GM12878 (cell line): ENCODE measurements at regions not wholly inside any gene's neighbourhood (a gene's known extent, or its start where the extent isn't known, plus 50 kb on each side); places are given as distances from the start of the nearest gene placed in this dataset.

ENCODE experiments used
- ATAC-seq: fragments of 200-7000 bp; cut with Tn5 transposase; 3 replicates; pipeline ENCODE4 v1.9.1; 2020; ENCODE audit warnings: mild to moderate bottlenecking, moderate library complexity
- BruUV-seq: library from RNA; stranded (reverse); fragments of 400-500 nt; replicated peaks from 2 replicates; lab custom pipeline; 2021; lab: Mats Ljungman, UMichigan
- CTCF ChIA-PET: fragments of 300-600 bp; sonication (Branson Sonifier 250); formaldehyde crosslinking; extraction: SDS; loops from one replicate; lab custom pipeline; 2021; ENCODE audit warnings: inconsistent platforms; lab: Yijun Ruan, JAX
- POLR2A ChIA-PET: fragments of 350-600 bp; formaldehyde crosslinking; extraction: SDS; loops from one replicate; lab custom pipeline; 2021; ENCODE audit warnings: inconsistent platforms; lab: Charles Lee
- RAD21 ChIA-PET: fragments of 300-600 bp; sonication (Branson Sonifier 250); formaldehyde crosslinking; loops from one replicate; lab custom pipeline; 2023; ENCODE audit warnings: antibody characterized with exemption; ENCODE audit not compliant: unreplicated experiment; lab: Charles Lee
- SMC1A ChIA-PET: fragments of 300-600 bp; sonication (Branson Sonifier 250); formaldehyde crosslinking; loops from one replicate; lab custom pipeline; 2023; ENCODE audit not compliant: unreplicated experiment, uncharacterized antibody; lab: Charles Lee
- DNase-seq: peaks from one replicate; pipeline ENCODE4 v3.0.0-alpha.2; 2011; ENCODE audit warnings: low read depth, low spot score
- FAIRE-seq: peaks from 3 replicates; lab custom pipeline; 2011; peaks lifted over from hg19 to GRCh38; lab: Jason Lieb, UNC
- H2AFZ ChIP-seq: 2 replicates; pipeline ENCODE4 v1.6.0; 2011; ENCODE audit warnings: low read depth, low read length, control low read depth; ENCODE audit not compliant: control insufficient read depth
- H3K27ac ChIP-seq: 2 replicates; pipeline ENCODE4 v1.5.1; 2011; ENCODE audit warnings: control low read depth; ENCODE audit not compliant: control insufficient read depth, insufficient read depth
- H3K27me3 ChIP-seq, 2 experiments: replicated peaks in 1 of 2; 2 replicates each; pipeline versions ENCODE4 v1.6.0 to v1.6.1; 2011; ENCODE audit warnings: low read length in 1 of 2; ENCODE audit not compliant: control insufficient read depth in 2 of 2, insufficient read depth in 2 of 2
- H3K36me3 ChIP-seq, 2 experiments: 2 replicates each; pipeline ENCODE4 v1.5.1; 2011; ENCODE audit warnings: low read length in 1 of 2; ENCODE audit not compliant: control insufficient read depth in 2 of 2, insufficient read depth in 2 of 2
- H3K4me1 ChIP-seq: 2 replicates; pipeline ENCODE4 v1.6.1; 2011; ENCODE audit warnings: mild to moderate bottlenecking, low read length, moderate library complexity, mixed read lengths; ENCODE audit not compliant: control insufficient read depth, insufficient read depth
- H3K4me2 ChIP-seq: 2 replicates; pipeline ENCODE4 v1.6.0; 2011; ENCODE audit warnings: control low read depth; ENCODE audit not compliant: control insufficient read depth, insufficient read depth
- H3K4me3 ChIP-seq: fragments of 200-600 bp; sonication (generic); 2 replicates; pipeline ENCODE4 v1.5.1; 2016
- H3K79me2 ChIP-seq: 2 replicates; pipeline ENCODE4 v1.6.0; 2011; ENCODE audit warnings: low read length; ENCODE audit not compliant: control insufficient read depth, insufficient read depth
- H3K9ac ChIP-seq: 2 replicates; pipeline ENCODE4 v1.8.0; 2011; ENCODE audit warnings: low read length, control low read depth, mixed read lengths; ENCODE audit not compliant: control insufficient read depth, insufficient read depth
- H3K9me3 ChIP-seq: replicated peaks from 3 replicates; pipeline ENCODE4 v1.5.1; 2011; ENCODE audit warnings: mild to moderate bottlenecking, low read length; ENCODE audit not compliant: control insufficient read depth, insufficient read depth
- H4K20me1 ChIP-seq: 2 replicates; pipeline ENCODE4 v1.6.0; 2011; ENCODE audit not compliant: control insufficient read depth, insufficient read depth
- EP300 ChIP-seq, 2 experiments: fragments of 150-350 bp in 1 of 2; IDR thresholded peaks; 2 replicates each; pipeline ENCODE4 v1.6.1; 2011 to 2012; ENCODE audit warnings: low read depth in 2 of 2, low read length in 2 of 2, borderline replicate concordance in 1 of 2, improper control_type of control experiment in 1 of 2, inconsistent platforms in 1 of 2; ENCODE audit not compliant: control insufficient read depth in 1 of 2
- ETV6 ChIP-seq, 2 experiments: fragments of 450-650 bp in 1 of 2; IDR thresholded peaks in 1 of 2; conservative IDR thresholded peaks in 1 of 2; 2 replicates each; pipeline ENCODE4 v1.6.1; 2014; ENCODE audit warnings: antibody characterized with exemption in 1 of 2, borderline replicate concordance in 1 of 2, low read depth in 1 of 2, mild to moderate bottlenecking in 1 of 2, moderate library complexity in 1 of 2
- IKZF1 ChIP-seq: fragments of 450-650 bp; conservative IDR thresholded peaks from 2 replicates; pipeline ENCODE4 v1.6.1; 2017; ENCODE audit warnings: antibody characterized with exemption, mild to moderate bottlenecking
- MEF2B ChIP-seq: fragments of 450-650 bp; IDR thresholded peaks from 2 replicates; pipeline ENCODE4 v1.6.1; 2018; ENCODE audit warnings: mild to moderate bottlenecking, moderate library complexity; ENCODE audit not compliant: partially characterized antibody, poor library complexity, severe bottlenecking
- SUPT20H ChIP-seq: IDR thresholded peaks from 2 replicates; pipeline ENCODE4 v1.6.1; 2011; ENCODE audit warnings: low read depth, mild to moderate bottlenecking, low read length, moderate library complexity, borderline replicate concordance; ENCODE audit not compliant: control insufficient read depth
- WRNIP1 ChIP-seq: IDR thresholded peaks from 2 replicates; pipeline ENCODE4 v1.6.1; 2011; ENCODE audit warnings: low read depth, low read length, improper control_type of control experiment, borderline replicate concordance
- WGBS: methylation state at CpG from one replicate; pipeline ENCODE4 v1.1.6; 2016; ENCODE audit warnings: low lambda C conversion rate; ENCODE audit not compliant: insufficient replicate concordance, insufficient coverage; ENCODE audit errors: missing lambda C conversion rate; 5-methylcytosine and 5-hydroxymethylcytosine counted together
- in situ Hi-C: fragments of 300-500 bp; cut with MboI; formaldehyde crosslinking; loops from 9 replicates; pipeline ENCODE4 v1.14.3; 2018; ENCODE audit warnings: mixed read lengths
- intact Hi-C: fragments of 100-400 bp; cut with micrococcal nuclease; formaldehyde crosslinking; loops from one replicate; pipeline ENCODE4 v1.14.2; 2022; ENCODE audit not compliant: unreplicated experiment
- TF ChIP-seq, protein P1 (sequence below): fragments of 450-650 bp; IDR thresholded peaks from 2 replicates; pipeline ENCODE4 v1.6.1; 2017; ENCODE audit warnings: mild to moderate bottlenecking, moderate library complexity
- TF ChIP-seq, protein P2 (sequence below): IDR thresholded peaks from 2 replicates; pipeline ENCODE4 v1.6.1; 2012; ENCODE audit warnings: mild to moderate bottlenecking, low read depth, low read length

DNA sequence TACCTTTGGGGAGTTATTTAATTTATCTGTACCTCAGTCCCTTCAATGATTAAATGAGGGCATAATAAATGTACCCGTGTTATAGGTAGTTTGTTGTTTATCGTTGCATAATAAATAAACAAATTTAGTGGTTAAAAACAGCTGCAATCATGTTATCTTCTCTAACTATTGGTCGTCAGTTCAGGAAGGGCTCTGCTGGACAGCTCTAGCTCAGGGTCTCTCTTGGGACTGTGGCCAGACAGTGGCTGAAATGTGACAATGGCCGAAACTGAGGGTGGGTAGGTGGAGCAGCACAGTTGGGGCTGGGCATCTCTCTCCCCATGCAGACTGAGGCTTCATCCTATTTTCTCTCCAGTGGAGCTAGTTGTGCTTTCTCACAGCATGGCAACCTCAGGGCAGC, 632.1 kb upstream of the HS6ST1 start:
- WGBS: 7% methylated on average over 4 of the region's 4 CpGs

More for the DNA sequence above, 632.1 kb upstream of the HS6ST1 start:
- RAD21 ChIA-PET: no interaction called here
- no peak overlapping the region for H3K4me3 ChIP-seq
- H3K27ac ChIP-seq: no peak overlapping the region
- FAIRE-seq (no peak), ATAC-seq (no peak), DNase-seq (no peak)
- H3K79me2 ChIP-seq: no peaks in the 10 kb centered on the region
- intact Hi-C loops (no loop called here), in situ Hi-C loops (no loop called here)
- H2AFZ ChIP-seq: no peak overlapping the region
- no peak for TF ChIP-seq SUPT20H
- TF ChIP-seq MEF2B: no peak
- no peak for TF ChIP-seq EP300 (IDR thresholded peaks at IDR 0.05; ENCODE audit: borderline replicate concordance in 1 of 2, control insufficient read depth in 1 of 2, low read depth in 2 of 2, low read length in 2 of 2)
- no peak for TF ChIP-seq IKZF1
- TF ChIP-seq, protein P1, sequence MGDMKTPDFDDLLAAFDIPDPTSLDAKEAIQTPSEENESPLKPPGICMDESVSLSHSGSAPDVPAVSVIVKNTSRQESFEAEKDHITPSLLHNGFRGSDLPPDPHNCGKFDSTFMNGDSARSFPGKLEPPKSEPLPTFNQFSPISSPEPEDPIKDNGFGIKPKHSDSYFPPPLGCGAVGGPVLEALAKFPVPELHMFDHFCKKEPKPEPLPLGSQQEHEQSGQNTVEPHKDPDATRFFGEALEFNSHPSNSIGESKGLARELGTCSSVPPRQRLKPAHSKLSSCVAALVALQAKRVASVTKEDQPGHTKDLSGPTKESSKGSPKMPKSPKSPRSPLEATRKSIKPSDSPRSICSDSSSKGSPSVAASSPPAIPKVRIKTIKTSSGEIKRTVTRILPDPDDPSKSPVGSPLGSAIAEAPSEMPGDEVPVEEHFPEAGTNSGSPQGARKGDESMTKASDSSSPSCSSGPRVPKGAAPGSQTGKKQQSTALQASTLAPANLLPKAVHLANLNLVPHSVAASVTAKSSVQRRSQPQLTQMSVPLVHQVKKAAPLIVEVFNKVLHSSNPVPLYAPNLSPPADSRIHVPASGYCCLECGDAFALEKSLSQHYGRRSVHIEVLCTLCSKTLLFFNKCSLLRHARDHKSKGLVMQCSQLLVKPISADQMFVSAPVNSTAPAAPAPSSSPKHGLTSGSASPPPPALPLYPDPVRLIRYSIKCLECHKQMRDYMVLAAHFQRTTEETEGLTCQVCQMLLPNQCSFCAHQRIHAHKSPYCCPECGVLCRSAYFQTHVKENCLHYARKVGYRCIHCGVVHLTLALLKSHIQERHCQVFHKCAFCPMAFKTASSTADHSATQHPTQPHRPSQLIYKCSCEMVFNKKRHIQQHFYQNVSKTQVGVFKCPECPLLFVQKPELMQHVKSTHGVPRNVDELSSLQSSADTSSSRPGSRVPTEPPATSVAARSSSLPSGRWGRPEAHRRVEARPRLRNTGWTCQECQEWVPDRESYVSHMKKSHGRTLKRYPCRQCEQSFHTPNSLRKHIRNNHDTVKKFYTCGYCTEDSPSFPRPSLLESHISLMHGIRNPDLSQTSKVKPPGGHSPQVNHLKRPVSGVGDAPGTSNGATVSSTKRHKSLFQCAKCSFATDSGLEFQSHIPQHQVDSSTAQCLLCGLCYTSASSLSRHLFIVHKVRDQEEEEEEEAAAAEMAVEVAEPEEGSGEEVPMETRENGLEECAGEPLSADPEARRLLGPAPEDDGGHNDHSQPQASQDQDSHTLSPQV: no peak
- TF ChIP-seq, protein P2, sequence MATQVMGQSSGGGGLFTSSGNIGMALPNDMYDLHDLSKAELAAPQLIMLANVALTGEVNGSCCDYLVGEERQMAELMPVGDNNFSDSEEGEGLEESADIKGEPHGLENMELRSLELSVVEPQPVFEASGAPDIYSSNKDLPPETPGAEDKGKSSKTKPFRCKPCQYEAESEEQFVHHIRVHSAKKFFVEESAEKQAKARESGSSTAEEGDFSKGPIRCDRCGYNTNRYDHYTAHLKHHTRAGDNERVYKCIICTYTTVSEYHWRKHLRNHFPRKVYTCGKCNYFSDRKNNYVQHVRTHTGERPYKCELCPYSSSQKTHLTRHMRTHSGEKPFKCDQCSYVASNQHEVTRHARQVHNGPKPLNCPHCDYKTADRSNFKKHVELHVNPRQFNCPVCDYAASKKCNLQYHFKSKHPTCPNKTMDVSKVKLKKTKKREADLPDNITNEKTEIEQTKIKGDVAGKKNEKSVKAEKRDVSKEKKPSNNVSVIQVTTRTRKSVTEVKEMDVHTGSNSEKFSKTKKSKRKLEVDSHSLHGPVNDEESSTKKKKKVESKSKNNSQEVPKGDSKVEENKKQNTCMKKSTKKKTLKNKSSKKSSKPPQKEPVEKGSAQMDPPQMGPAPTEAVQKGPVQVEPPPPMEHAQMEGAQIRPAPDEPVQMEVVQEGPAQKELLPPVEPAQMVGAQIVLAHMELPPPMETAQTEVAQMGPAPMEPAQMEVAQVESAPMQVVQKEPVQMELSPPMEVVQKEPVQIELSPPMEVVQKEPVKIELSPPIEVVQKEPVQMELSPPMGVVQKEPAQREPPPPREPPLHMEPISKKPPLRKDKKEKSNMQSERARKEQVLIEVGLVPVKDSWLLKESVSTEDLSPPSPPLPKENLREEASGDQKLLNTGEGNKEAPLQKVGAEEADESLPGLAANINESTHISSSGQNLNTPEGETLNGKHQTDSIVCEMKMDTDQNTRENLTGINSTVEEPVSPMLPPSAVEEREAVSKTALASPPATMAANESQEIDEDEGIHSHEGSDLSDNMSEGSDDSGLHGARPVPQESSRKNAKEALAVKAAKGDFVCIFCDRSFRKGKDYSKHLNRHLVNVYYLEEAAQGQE: peak; percentile 71; the same call in 1 of the 2 replicates
- no peak for TF ChIP-seq WRNIP1
- TF ChIP-seq ETV6 (conservative IDR thresholded peaks at IDR 0.05 in 1 of 2, IDR thresholded peaks at IDR 0.05 in 1 of 2; ENCODE audit: borderline replicate concordance in 1 of 2, low read depth in 1 of 2): no peak
- H3K27me3 ChIP-seq: no peaks in the 10 kb centered on the region
- H3K4me2 ChIP-seq: no peak overlapping the region
- SMC1A ChIA-PET: interaction anchor here (2.2 kb wide), 1 partner anchor 12 kb away, joined by 6 read pairs; no protein-coding TSS in a partner anchor
- H3K4me1 ChIP-seq: no peaks in the 10 kb centered on the region
- no peaks in the 10 kb centered on the region for H3K36me3 ChIP-seq
- no peak overlapping the region for H3K9ac ChIP-seq
- H3K9me3 ChIP-seq: no peaks in the 10 kb centered on the region
- POLR2A ChIA-PET: no interaction called here
- no TSS peak for BruUV-seq
- CTCF ChIA-PET: interaction anchor here (0.6 kb wide), 1 partner anchor 75 kb away, joined by 3 read pairs; no protein-coding TSS in a partner anchor
- H4K20me1 ChIP-seq: no peaks in the 10 kb centered on the region
